Activated naive CD8-positive, alpha-beta T cell (primary cell): ENCODE measurements at regions not wholly inside any gene's neighbourhood (a gene's known extent, or its start where the extent isn't known, plus 50 kb on each side); places are given as distances from the start of the nearest gene placed in this dataset.
"Not testable (repeated sequence)": the region's sequence is repeated elsewhere in the genome, so short reads cannot be mapped to it uniquely, and the experiment has no call there.

Experiments used
- H3K27ac Mint-ChIP-seq: one replicate; pipeline ENCODE4 v1.8.0; 2021; ENCODE audit warnings: mixed read lengths
- H3K27me3 Mint-ChIP-seq: one replicate; pipeline ENCODE4 v1.8.0; 2021; ENCODE audit warnings: mixed read lengths
- H3K36me3 Mint-ChIP-seq: one replicate; pipeline ENCODE4 v1.8.0; 2021; ENCODE audit warnings: mixed read lengths
- H3K4me1 Mint-ChIP-seq: one replicate; pipeline ENCODE4 v1.8.0; 2021; ENCODE audit warnings: low read depth, mixed read lengths
- H3K4me3 Mint-ChIP-seq: one replicate; pipeline ENCODE4 v1.8.0; 2021; ENCODE audit warnings: mild to moderate bottlenecking, mixed read lengths
- H3K9me3 Mint-ChIP-seq: one replicate; pipeline ENCODE4 v1.8.0; 2021; ENCODE audit warnings: low read depth, mixed read lengths

GRCh38 chr12:47352067-47352466 lies 272.3 kb upstream of the AMIGO2 start:
- H3K27me3 Mint-ChIP-seq = no peaks in the 10 kb centered on the region
- H3K9me3 Mint-ChIP-seq = no peaks in the 10 kb centered on the region
- peaks cover 19% of the 10 kb centered on the region for H3K36me3 Mint-ChIP-seq
- peak overlapping the region; percentile 83 for H3K4me3 Mint-ChIP-seq
- H3K4me1 Mint-ChIP-seq = peaks cover 83% of the 10 kb centered on the region
- H3K27ac Mint-ChIP-seq = peak overlapping the region; percentile 99

- Mint-ChIP-seq H3K27me3 (no peaks in the 10 kb centered on the region), H3K4me1 (peaks cover 83% of the 10 kb centered on the region), H3K4me3 (peak overlapping the region; percentile 83)
Measured at GRCh38 chr12:47351526-47351925, 271.8 kb upstream of the AMIGO2 start.

GRCh38 chr12:47350062-47350408 lies 270.3 kb upstream of the AMIGO2 start:
- Mint-ChIP-seq H3K4me1 (peaks cover 80% of the 10 kb centered on the region), H3K9me3 (no peaks in the 10 kb centered on the region), H3K36me3 (peaks cover 10% of the 10 kb centered on the region), H3K4me3 (peak overlapping the region; percentile 79), H3K27ac (peak overlapping the region; percentile 99), H3K27me3 (no peaks in the 10 kb centered on the region)

More at GRCh38 chr12:47351526-47351925, 271.8 kb upstream of the AMIGO2 start:
- peaks cover 15% of the 10 kb centered on the region for H3K36me3 Mint-ChIP-seq
- H3K9me3 Mint-ChIP-seq = no peaks in the 10 kb centered on the region
- peak overlapping the region; percentile 99 for H3K27ac Mint-ChIP-seq

- H3K4me1 Mint-ChIP-seq = peaks cover 82% of the 10 kb centered on the region
- H3K9me3 Mint-ChIP-seq = no peaks in the 10 kb centered on the region
- no peaks in the 10 kb centered on the region for H3K27me3 Mint-ChIP-seq
- peak overlapping the region; percentile 79 for H3K4me3 Mint-ChIP-seq
- peak overlapping the region; percentile 99 for H3K27ac Mint-ChIP-seq
- H3K36me3 Mint-ChIP-seq = peaks cover 10% of the 10 kb centered on the region
Measured at GRCh38 chr12:47349137-47350061, 269.6 kb upstream of the AMIGO2 start.

- H3K27me3 Mint-ChIP-seq = no peaks in the 10 kb centered on the region
- peaks cover 4% of the 10 kb centered on the region for H3K36me3 Mint-ChIP-seq
- H3K4me1 Mint-ChIP-seq = peaks cover 82% of the 10 kb centered on the region
- H3K4me3 Mint-ChIP-seq = no peak overlapping the region
- no peaks in the 10 kb centered on the region for H3K9me3 Mint-ChIP-seq
- peak overlapping the region; percentile 99 for H3K27ac Mint-ChIP-seq
Measured at GRCh38 chr12:47348206-47348605, 268.4 kb upstream of the AMIGO2 start.

- H3K27ac Mint-ChIP-seq = peak overlapping the region; percentile 73
- peaks cover 65% of the 10 kb centered on the region for H3K4me1 Mint-ChIP-seq
- no peaks in the 10 kb centered on the region for H3K9me3 Mint-ChIP-seq
- no peak overlapping the region for H3K4me3 Mint-ChIP-seq
- no peaks in the 10 kb centered on the region for H3K27me3 Mint-ChIP-seq
- H3K36me3 Mint-ChIP-seq = no peaks in the 10 kb centered on the region
Measured at GRCh38 chr12:47346251-47347019, 266.7 kb upstream of the AMIGO2 start.

- peak overlapping the region; percentile 14 for H3K27ac Mint-ChIP-seq
- peaks cover 44% of the 10 kb centered on the region for H3K4me1 Mint-ChIP-seq
- H3K4me3 Mint-ChIP-seq = no peak overlapping the region
- H3K27me3 Mint-ChIP-seq = no peaks in the 10 kb centered on the region
- H3K36me3 Mint-ChIP-seq = peaks cover 2% of the 10 kb centered on the region
- no peaks in the 10 kb centered on the region for H3K9me3 Mint-ChIP-seq
Measured at GRCh38 chr12:47343684-47344567, 264.2 kb upstream of the AMIGO2 start.

GRCh38 chr12:47340411-47341015 lies 260.8 kb upstream of the AMIGO2 start:
- peaks cover 37% of the 10 kb centered on the region for H3K4me1 Mint-ChIP-seq
- H3K27me3 Mint-ChIP-seq = no peaks in the 10 kb centered on the region
- H3K36me3 Mint-ChIP-seq = peaks cover 11% of the 10 kb centered on the region

GRCh38 chr12:47337581-47337980 lies 257.8 kb upstream of the AMIGO2 start:
- H3K27me3 Mint-ChIP-seq = no peaks in the 10 kb centered on the region
- H3K4me3 Mint-ChIP-seq = no peak overlapping the region
- H3K27ac Mint-ChIP-seq = peak overlapping the region; percentile 61
- peaks cover 11% of the 10 kb centered on the region for H3K9me3 Mint-ChIP-seq
- peaks cover 34% of the 10 kb centered on the region for H3K4me1 Mint-ChIP-seq
- peaks cover 14% of the 10 kb centered on the region for H3K36me3 Mint-ChIP-seq

More at GRCh38 chr12:47340411-47341015, 260.8 kb upstream of the AMIGO2 start:
- peak overlapping the region; percentile 18 for H3K27ac Mint-ChIP-seq
- no peak overlapping the region for H3K4me3 Mint-ChIP-seq
- peaks cover 11% of the 10 kb centered on the region for H3K9me3 Mint-ChIP-seq

- not testable (repeated sequence) for H3K27ac Mint-ChIP-seq, H3K4me3 Mint-ChIP-seq, H3K27me3 Mint-ChIP-seq
- Mint-ChIP-seq H3K4me1 (peaks cover 48% of the 10 kb centered on the region), H3K9me3 (peaks cover 11% of the 10 kb centered on the region), H3K36me3 (peaks cover 16% of the 10 kb centered on the region)
Measured at GRCh38 chr12:47333271-47333858, 253.6 kb upstream of the AMIGO2 start.

GRCh38 chr12:47328831-47329545 lies 249.2 kb upstream of the AMIGO2 start:
- Mint-ChIP-seq H3K4me1 (peaks cover 38% of the 10 kb centered on the region), H3K4me3 (no peak overlapping the region), H3K36me3 (peaks cover 4% of the 10 kb centered on the region), H3K9me3 (no peaks in the 10 kb centered on the region), H3K27ac (peak overlapping the region; percentile 76), H3K27me3 (no peaks in the 10 kb centered on the region)

GRCh38 chr12:47326190-47326589 lies 246.4 kb upstream of the AMIGO2 start:
- H3K27me3 Mint-ChIP-seq = no peaks in the 10 kb centered on the region

GRCh38 chr12:47323802-47324201 lies 244.0 kb upstream of the AMIGO2 start:
- Mint-ChIP-seq H3K9me3 (peaks cover 8% of the 10 kb centered on the region), H3K36me3 (peaks cover 5% of the 10 kb centered on the region), H3K27ac (peak overlapping the region; percentile 92)

More at GRCh38 chr12:47326190-47326589, 246.4 kb upstream of the AMIGO2 start:
- H3K4me3 Mint-ChIP-seq = no peak overlapping the region
- peaks cover 46% of the 10 kb centered on the region for H3K4me1 Mint-ChIP-seq
- peaks cover 7% of the 10 kb centered on the region for H3K36me3 Mint-ChIP-seq
- H3K9me3 Mint-ChIP-seq = peaks cover 2% of the 10 kb centered on the region
- no peak overlapping the region for H3K27ac Mint-ChIP-seq

More at GRCh38 chr12:47323802-47324201, 244.0 kb upstream of the AMIGO2 start:
- Mint-ChIP-seq H3K4me1 (peaks cover 45% of the 10 kb centered on the region), H3K27me3 (no peaks in the 10 kb centered on the region), H3K4me3 (peak overlapping the region; percentile 42)
